ENCODE measurements at regions not wholly inside any gene's neighbourhood (a gene's known extent, or its start where the extent isn't known, plus 50 kb on each side); places are given as distances from the start of the nearest gene placed in this dataset.
"Not testable (repeated sequence)": the region's sequence is repeated elsewhere in the genome, so short reads cannot be mapped to it uniquely, and the experiment has no call there.

DNA sequence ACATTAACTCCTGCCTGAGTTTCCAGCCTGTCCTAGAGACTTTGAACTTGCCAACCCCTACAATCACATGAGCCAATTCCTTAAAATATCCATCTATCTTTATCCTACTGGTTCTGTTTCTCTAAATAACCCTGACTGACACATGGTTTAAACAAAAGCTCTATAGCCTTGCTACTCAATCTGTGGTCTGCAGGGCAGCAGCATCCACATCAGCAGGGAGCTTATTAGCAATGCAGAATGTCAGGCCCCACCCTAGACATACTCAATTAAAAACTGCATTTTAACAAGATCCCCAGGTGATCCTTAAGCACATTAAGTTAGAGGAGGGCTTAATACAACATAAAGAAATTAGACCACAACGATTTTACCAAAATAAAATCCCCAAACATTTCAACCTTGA is 108.3 kb upstream of the CPSF6 start:
- no peak for DNase-seq (ENCODE audit: low spot score)

DNA sequence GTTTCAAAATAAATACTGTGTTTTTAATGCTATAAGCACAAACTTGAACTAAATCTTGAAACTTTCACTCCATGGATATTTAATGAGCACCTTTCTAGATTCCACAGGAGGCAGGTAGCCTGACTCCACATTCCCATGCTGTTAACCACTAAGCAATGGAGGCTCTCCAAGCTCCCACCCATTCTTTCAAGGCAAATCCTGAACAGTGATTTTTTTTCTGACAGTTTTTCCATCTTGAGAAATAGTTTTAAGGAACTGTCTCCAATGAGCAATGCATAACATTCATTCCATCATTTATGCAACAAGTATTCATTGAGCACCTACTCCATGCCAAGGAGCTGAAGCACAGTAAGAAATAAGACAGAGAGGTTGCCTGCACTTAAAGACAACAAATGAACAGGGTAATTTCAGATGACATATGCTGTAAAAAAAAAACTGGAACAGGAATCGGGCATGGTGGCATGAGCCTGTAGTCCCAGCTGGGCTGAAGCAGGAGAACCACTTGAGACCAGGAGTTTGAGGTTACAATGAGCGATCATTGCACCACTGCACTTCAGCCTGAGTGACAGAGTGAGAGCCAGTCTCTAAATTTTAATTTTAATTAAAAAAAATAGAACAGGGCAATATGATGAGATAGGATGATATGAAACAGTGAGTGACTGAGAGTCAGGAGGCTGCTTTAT is 102.3 kb upstream of the CPSF6 start:
- no peak for DNase-seq (ENCODE audit: low spot score)

DNA sequence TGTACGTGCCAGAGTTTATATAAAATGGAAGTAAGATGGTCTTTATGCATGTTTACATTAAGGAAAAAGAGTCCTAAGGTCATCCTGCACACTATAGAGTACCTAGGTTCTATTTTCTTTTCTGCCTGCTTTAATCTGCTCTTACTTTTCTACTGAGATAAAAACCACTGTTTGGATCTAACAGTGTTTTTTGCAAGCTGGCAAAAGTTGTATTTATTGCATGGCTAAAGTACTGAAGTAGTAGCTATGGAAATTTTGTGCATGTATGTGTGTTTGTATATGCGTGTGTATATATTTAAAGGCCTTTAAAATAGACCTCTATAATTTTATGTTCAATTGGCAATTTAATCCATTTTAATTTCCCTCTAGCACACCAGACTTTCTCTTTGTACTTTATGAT is 98.3 kb upstream of the CPSF6 start:
- DNase-seq (ENCODE audit: low spot score) = no peak

DNA sequence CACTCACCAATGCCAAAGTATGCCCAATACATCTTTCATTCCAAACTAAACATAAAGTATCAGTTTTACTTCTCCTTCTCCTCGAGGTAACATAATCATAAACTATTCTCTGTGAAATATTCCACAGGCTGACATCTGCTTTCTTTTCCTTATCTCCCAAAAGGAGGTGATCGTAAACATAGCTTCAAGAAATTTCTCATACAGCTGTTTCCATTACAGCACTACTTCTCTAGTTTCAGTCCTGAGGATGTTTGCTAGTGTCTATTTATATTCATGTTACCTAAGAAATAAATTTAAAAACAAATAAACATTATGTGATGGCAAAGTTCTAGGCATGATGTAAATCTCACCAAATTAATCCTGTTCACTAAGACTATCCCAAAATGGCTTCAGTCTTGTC is 90.1 kb upstream of the CPSF6 start:
- no peak for DNase-seq (ENCODE audit: low spot score)

DNA sequence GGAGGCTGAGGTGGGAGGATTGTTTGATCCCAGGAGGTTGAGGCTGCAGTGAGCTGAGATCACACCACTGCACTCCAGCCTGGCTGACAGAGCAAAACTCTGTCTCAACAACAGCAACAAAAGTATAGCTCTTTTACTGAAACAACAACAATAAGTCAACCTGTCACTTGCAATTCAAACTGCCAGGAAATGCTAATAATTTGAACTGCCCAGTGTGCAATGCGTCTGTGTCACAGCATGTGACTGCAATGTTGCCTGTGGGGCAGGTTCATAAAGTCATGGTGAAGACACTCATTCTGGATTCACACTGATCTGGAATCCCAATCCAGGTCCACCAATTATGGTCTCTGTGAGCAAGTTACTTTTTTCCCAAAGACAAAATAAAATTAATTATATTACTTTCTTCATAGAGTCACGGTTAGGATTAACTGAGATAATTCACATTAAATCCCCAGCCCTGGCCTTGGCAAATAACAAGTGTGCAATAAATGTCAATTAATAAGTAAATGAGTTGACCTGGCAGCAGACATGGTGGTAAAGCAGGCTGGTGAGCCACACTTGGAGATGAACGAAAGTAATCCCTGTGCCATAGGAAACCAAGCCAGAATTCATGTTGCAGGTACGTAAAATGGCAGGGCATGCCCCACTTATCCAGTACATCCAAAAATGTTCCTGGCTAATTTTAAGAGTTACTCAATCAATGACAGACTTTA is 89.1 kb upstream of the CPSF6 start:
- DNase-seq (ENCODE audit: low spot score) = no peak

DNA sequence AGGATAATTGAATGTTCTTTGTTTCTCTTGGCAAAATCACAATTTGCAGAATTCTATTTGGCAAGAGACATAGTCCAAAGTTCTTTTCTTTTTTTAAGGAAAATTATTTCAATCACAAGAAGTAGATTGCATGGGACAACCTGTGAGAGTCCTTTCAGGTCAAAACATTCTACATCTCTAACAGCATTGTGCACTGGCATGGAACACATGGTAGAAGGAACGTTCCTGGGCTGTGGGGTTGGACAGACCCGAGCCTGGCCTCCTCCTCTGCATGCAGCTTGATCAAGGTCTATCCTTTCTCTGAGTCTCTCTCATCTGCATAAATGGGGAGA is 88.6 kb upstream of the CPSF6 start:
- no peak for DNase-seq (ENCODE audit: low spot score)

DNA sequence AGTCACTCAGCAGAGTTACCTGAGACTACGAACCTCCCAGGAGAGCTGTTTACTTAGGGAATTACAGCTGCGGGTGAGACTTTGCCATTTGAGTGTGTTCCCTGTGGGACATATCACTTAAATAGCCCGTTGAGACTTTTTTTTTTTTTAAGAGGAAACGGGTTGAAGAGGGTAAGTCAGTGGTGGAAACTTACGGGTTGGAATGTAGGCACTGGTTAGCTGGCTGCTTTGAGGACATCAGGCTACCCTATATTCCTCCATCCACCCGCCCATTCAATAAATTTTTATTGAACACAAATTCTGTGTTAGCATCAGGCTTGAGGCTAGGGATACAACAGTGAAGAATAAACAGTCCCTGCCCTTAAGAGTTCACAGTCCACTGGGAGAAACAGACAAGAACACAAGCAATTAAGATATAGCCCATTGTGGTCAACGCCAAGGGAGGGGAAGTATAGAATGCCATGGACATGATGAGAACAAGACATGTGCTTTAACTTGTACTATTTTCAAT is 88.1 kb upstream of the CPSF6 start:
- DNase-seq (ENCODE audit: low spot score) = no peak

DNA sequence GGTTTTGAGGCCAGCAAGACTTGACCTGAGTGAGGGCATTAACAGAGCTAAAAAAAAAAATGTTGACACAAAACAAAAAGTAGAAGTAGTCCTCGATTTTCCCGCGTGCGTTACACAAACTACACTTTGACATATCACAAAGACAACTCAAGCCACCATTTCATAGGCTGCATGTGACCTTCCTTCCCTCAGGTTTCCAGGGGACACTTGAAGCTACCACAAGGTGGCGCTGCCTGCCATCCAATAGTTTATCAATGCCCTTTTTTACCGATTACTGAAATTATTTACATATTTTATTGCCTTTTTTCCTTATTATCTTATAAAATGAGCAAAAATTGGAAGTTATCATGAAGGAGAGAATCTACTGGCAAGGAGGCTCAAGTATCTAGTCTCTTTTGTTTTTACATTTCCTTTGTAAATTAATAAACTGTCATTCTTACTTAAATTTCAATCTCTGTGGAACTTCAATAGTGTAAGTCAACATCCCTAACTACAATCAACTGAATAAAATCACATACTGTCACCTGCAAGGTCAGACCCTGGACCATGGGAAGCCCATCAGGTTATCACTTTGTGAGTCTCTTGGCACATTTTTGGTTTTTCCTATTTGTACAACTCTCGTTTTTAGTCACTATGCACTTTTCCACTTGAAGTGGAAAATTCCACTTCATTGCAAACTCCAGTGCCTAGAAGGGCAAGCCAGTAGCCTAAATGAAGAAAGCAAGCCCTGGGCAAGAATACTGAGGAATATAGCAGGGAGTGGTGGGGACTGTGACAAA is 84.6 kb upstream of the CPSF6 start:
- peak; percentile 57 for DNase-seq (ENCODE audit: low spot score)

DNA sequence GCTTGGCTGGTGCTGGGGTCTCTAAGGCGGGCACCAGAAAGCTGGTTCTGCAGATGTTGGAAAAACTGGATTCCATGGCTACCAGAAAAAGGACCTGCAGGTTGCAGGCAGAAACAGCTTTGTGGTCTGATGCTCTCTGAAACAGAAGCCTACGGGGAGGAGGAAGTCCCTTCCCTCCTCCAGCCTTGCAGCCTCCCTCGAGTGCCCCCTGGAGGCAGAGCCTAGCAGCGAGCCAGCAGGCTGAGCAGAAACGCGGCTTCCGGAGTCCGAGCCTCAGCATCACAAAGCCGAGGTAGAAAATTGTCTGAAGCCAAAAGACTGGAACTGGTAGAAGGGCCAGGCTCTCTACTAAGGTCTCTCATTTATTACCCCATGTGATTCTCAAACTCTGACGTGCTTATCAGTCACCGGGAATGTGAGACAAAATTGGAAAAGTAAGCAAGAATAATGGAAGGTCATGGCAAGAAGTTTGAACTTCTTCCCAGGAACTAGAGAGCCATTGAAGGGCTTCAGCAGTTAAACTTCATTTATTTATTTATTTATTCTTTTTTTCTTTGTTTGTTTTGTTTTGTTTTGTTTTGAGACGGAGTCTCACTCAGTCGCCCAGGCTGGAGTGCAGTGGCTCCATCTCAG is 82.2 kb upstream of the CPSF6 start:
- peak; percentile 80 for DNase-seq (ENCODE audit: low spot score)

DNA sequence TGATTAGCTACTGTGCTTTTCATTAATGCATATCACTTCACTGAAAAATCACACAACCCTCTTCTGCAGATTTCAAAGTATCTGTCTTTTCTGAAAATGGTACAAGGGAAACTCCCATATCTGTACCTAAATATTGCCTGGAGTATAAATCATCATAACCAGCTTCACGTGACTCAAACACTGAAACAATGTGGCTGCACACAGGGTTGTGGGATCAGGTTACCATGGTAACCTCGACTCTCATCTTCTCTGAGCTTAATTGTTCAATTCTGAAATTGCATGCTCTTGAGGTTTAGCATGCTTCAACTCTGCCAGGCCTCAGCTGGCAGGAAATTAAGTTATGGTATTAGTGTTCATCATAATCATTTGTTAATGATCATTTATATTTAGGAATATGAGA is 77.5 kb upstream of the CPSF6 start:
- no peak for DNase-seq (ENCODE audit: low spot score)

DNA sequence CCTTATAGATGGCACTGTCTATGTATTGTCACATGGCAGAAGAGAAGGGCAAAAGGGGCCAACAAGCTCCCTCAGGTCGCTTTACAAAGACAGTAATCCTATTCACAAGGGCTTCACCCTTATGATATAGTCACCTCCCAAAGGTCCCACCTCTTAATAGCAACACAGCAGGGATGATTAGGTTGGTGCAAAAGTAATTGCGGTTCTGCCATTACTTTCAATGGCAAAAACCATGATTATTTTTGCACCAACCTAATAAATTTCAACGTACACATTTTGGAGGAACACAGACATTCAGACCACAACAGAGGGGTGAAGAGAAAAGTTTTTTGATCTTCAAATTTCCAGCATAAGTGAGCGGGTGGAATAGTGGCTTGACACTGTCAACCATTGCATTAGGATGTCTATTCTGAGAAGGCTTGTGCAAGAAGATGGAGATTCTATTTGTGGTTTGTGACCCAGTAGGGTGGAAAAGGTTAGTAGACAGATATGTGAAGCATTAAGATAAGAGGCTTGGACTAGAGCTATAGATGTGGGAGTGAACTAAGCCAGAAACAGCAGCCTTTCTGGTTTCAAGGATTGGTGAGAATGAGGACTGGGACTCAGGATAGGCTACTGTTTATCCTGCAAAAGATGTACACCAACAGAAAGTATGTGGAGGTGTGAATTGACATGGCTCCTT is 75.5 kb upstream of the CPSF6 start:
- DNase-seq (ENCODE audit: low spot score) = no peak

DNA sequence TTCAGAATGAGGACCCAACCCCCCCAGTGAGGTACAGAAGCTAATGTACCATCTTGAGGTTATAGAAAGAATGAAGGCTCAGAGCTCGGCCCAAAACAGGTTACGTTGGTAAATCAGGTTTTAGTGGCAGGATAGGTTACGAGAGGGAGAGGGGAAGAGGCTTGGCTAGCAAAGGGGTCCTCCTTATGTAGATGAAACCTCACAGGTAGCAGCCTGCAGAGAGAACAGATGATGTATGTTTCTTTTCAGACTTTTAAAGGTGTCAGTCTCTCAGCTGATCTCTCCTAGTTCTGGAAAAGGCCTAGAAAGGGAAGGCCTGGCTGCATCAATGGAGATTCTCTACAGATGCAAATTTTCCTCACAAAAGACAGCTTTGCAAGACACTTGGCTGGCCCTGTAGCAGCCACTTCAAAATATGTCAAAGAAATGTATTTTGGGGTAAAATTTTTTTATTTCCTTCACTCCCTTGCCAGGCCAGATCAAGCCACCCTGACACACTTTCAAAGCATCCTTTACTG is 71.7 kb upstream of the CPSF6 start:
- no peak for DNase-seq (ENCODE audit: low spot score)

DNA sequence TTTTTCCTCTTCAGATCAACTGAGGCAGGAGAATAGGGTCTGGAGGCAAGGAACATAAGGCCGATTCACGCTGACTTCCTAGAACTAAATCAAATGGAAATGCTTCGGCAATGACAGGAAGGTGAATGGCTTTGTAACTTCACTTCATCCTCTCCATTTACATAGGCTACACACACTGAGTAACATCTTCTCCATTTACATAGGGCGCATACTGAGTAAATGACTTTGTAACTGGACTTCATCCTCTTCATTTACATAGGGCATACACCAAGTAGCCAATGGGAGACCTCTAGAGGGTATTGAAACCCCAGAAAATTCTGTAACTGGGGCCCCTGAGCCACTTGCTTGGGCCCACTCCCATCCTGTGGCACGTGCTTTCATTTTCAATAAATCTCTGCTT is 71.0 kb upstream of the CPSF6 start:
- no peak for DNase-seq (ENCODE audit: low spot score)

DNA sequence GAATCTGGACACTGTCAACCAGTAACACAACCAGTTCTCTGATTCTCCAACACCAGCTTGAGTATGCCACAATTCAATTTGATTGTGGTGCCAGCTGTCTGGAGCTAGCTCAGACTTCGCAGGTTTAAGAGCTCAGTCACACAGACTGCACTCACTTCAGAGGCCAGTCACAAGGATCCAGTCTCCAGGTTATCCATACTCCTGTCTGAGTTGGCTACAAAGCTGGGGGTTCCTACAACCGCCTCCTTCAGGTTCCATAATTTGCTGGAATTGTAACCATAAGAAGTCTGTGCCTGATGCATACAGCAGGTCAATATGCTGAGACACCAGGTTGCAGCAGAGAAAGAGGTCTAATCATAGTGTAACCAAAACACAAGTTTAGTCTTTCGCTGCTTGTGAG is 70.5 kb upstream of the CPSF6 start:
- DNase-seq (ENCODE audit: low spot score) = no peak

DNA sequence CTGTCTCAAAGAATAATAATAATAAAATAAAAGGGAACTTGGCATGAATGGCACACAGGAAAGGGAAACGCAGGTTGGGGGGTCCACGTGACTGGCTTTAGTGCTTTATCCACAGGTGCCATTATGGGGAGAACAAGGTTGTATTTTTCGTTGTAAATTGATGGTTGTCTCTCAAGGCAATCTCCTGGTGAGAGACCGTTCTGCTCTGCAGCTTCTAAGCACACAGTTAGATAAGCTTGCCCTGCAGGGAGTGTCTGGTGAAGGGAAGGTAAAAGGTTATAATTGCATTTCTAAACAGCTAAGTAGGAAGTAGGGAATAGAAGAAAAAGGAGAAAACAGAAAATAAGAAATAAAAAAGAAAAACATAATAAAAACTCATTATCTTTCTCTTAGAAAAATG is 69.1 kb upstream of the CPSF6 start:
- no peak for DNase-seq (ENCODE audit: low spot score)

DNA sequence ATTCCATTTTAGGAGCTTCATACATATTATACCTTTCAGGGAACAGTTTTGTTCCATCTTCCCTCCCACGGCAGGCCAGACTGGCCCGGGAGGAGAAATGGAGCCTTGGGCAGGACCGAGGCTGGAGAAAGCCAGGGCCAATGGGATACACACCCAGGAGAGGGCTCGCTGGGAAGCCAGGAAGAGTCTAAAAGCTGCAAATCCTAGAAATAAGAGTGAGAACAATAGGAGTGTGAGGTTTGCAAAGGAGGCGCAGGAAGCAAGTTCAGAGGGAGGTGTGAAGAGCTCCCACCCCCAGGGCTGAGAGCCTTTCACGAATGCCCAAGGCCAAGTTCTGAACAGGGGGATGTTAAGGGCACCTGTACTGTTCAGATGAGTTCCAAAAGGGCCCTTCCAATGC is 67.5 kb upstream of the CPSF6 start:
- DNase-seq (ENCODE audit: low spot score) = no peak

DNA sequence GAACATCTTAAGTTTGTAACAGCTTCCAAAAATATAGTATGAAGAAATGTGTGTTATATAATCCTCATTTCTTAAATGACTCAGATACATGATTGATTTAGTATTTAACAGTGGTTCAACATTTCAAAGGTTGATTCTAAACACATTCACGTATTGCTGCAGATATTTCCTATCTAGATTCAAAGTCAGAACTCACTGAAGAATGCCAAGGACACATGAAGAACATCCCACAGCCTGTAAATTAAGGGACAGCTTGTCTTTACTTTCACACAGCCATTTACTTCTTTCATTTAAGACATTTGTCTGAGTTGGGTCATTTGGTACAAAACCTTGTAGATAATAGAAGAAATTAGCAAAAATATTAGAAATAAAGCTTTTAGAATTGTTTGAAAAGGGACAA is 66.9 kb upstream of the CPSF6 start:
- DNase-seq (ENCODE audit: low spot score) = no peak

DNA sequence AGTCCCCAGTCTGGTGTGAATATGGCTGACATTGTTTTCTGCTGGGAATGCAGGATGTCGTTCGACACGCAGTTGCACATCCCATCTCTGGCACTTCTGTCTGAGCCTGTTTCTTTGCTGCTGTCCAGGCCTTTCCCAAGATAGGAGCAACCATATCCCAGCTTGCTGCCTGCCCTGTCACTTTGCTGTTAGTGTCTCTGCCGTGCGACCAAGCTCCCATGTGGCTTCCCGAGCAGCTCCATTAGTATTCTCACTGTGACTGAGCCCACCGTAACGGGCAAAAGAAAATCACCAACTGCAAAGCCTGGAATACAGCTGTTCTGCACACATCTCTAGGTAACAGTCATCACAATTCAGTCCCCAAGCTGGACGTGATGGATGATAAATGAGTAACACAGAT is 66.0 kb upstream of the CPSF6 start:
- no peak for DNase-seq (ENCODE audit: low spot score)

DNA sequence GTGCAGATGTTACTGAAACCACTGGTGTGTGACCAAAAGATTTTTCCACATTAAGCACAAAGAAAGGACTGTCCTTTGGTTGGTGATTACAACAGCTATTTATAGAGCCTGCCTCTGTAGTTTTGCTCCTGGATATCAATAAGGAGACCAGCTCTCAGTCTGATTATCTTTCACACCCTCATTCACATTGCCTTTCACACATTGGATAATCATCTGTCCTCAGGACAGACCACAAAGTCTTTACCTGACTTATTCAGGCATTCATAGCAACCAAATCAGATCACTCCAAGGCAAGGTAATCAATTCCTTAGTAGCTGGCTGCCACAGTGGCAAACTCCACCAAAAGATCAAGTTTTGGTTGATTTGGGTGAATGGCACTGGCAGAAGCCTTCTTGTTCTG is 59.6 kb upstream of the CPSF6 start:
- DNase-seq (ENCODE audit: low spot score) = no peak

DNA sequence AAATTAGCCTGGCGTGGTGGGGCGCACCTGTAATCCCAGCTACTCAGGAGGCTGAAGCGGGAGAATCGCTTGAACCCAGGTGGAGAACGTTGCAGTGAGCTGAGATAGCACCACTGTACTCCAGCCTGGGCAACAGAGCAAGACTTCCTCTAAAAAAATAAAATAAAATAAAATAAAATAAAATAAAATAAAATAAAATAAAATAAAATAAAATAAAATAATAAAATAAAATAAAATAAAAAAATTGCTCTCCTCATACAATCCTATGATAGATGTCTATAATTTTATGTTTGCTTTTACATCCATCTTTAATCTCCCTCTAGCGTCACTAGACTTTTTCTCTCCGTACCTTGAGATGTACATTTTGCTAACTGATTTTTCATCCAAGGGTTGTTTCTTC is 51.8 kb upstream of the CPSF6 start:
- DNase-seq (ENCODE audit: low spot score) = not testable (repeated sequence)

DNA sequence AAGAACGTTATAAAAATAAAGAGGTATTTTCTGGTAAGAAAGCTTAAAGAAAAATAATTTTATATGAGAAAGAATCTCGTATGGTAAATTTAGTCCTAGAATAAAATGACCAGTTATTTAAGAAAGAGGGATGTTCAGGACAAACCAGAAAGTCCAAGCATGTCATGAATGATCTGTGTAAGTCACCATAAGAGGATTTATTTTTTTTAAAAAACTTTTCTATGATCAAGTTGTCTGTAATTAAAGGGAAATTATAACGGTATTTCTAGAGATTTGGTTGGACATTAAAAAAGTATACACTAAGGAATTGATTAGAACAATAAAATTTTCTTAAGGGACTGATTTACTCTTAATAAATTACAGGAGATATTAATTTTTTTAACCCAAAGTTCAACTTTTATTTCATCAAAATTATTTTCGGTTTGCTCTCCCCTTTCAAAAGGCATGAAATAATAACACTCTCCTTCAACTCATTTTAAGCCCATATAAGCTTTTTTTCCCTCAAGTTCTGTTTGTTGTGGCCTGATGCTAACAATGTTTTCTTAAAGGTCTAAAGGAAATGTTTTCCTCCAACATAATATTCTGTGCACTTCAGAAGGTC is 49.9 kb upstream of the CPSF6 start:
- no peak for DNase-seq (ENCODE audit: low spot score)

All from germinal center (tissue), 1 donor.